PC-9 (cell line): ENCODE measurements at regions not wholly inside any gene's neighbourhood (a gene's known extent, or its start where the extent isn't known, plus 50 kb on each side); places are given as distances from the start of the nearest gene placed in this dataset.

Experiments
- BruUV-seq: library from RNA; stranded (reverse); fragments of 400-500 nt; replicated peaks from 2 replicates; lab custom pipeline; 2021; lab: Mats Ljungman, UMichigan
- CTCF ChIA-PET: fragments of 300-600 bp; sonication (Branson Sonifier 250); formaldehyde crosslinking; loops from one replicate; lab custom pipeline; 2022; ENCODE audit warnings: antibody characterized with exemption; lab: Charles Lee
- POLR2A ChIA-PET: fragments of 300-600 bp; sonication (Branson Sonifier 250); formaldehyde crosslinking; loops from one replicate; lab custom pipeline; 2022; ENCODE audit warnings: antibody characterized with exemption; ENCODE audit not compliant: unreplicated experiment; lab: Charles Lee
- DNase-seq, 2 experiments: peaks; one replicate each; pipeline versions ENCODE4 v3.0.0 to v3.0.0-alpha.2; 2015 to 2022; ENCODE audit warnings: mixed read lengths in 1 of 2
- H2AFZ ChIP-seq: fragments of 200-600 bp; sonication (generic); 2 replicates; pipeline ENCODE4 v1.8.1; 2017; ENCODE audit warnings: antibody characterized with exemption
- H3F3A ChIP-seq: fragments of 200-600 bp; sonication (generic); 2 replicates; pipeline ENCODE4 v1.8.1; 2017; ENCODE audit warnings: antibody characterized with exemption, mild to moderate bottlenecking, low read depth; ENCODE audit not compliant: insufficient read depth
- H3K27ac ChIP-seq: fragments of 200-600 bp; sonication (generic); 2 replicates; pipeline ENCODE4 v1.6.1; 2016; ENCODE audit warnings: mixed run types
- H3K27me3 ChIP-seq: fragments of 200-600 bp; sonication (generic); 2 replicates; pipeline ENCODE4 v1.6.1; 2016; ENCODE audit warnings: low read depth, mixed run types; ENCODE audit not compliant: insufficient read depth
- H3K36me3 ChIP-seq: fragments of 200-600 bp; sonication (generic); 2 replicates; pipeline ENCODE4 v1.6.1; 2016; ENCODE audit warnings: low read depth, mixed run types
- H3K4me1 ChIP-seq: fragments of 200-600 bp; sonication (generic); replicated peaks from 2 replicates; pipeline ENCODE4 v1.6.1; 2016; ENCODE audit warnings: mixed run types; ENCODE audit not compliant: insufficient read depth
- H3K4me2 ChIP-seq: fragments of 200-600 bp; sonication (generic); 2 replicates; pipeline ENCODE4 v1.6.1; 2017; ENCODE audit warnings: mixed run types
- H3K4me3 ChIP-seq: fragments of 200-600 bp; sonication (generic); 2 replicates; pipeline ENCODE4 v1.6.1; 2016; ENCODE audit warnings: mixed run types
- H3K79me2 ChIP-seq: fragments of 200-600 bp; sonication (generic); 2 replicates; pipeline ENCODE4 v1.6.1; 2017; ENCODE audit warnings: low read depth, mixed run types
- H3K9me2 ChIP-seq: fragments of 200-600 bp; sonication (generic); 2 replicates; pipeline ENCODE4 v1.8.1; 2017; ENCODE audit warnings: mild to moderate bottlenecking; ENCODE audit not compliant: insufficient read depth
- H3K9me3 ChIP-seq: fragments of 200-600 bp; sonication (generic); 2 replicates; pipeline ENCODE4 v1.8.1; 2016; ENCODE audit warnings: low read depth; ENCODE audit not compliant: insufficient read depth
- H4K20me1 ChIP-seq: fragments of 200-600 bp; sonication (generic); 2 replicates; pipeline ENCODE4 v1.8.1; 2017; ENCODE audit not compliant: insufficient read depth
- CTCF ChIP-seq: fragments of 200-600 bp; sonication (generic); conservative IDR thresholded peaks from 2 replicates; pipeline ENCODE4 v1.6.1; 2017; ENCODE audit warnings: mixed run types, antibody characterized with exemption, mild to moderate bottlenecking, moderate library complexity
- EZH2 ChIP-seq: fragments of 200-600 bp; sonication (generic); IDR thresholded peaks from 2 replicates; pipeline ENCODE4 v1.8.0; 2017; ENCODE audit warnings: antibody characterized with exemption, low read depth
- intact Hi-C: fragments of 100-400 bp; cut with micrococcal nuclease; formaldehyde crosslinking; loops from one replicate; pipeline ENCODE4 v1.10.0; 2022; ENCODE audit not compliant: unreplicated experiment

DNA sequence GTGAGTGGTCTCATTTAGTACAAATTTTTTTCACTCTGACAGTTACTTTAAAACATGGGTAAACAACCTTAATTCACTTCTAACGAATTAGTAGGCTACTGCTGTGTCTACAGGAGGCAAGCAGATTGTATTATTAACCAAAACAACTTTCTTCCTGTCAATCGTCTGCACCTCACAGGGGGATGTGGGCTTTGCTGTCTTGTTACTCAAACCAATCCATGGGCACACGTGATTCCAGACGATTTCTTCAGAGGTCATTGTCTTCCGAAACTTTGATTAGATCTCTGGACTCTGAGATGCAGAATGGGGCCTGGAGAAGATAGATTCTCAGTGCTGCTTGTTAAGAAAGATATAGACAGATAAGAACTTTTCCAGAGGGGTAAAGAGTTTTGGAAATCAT, 327.8 kb downstream of the DHX15 start:
- no TSS peak for BruUV-seq
- Histone ChIP-seq H3K4me1 (no peaks in the 10 kb centered on the region), H3K9me2 (no peaks in the 10 kb centered on the region), H2AFZ (no peak overlapping the region), H4K20me1 (no peaks in the 10 kb centered on the region), H3K27ac (no peak overlapping the region), H3K9me3 (no peaks in the 10 kb centered on the region), H3K79me2 (no peaks in the 10 kb centered on the region), H3K36me3 (no peaks in the 10 kb centered on the region), H3K4me2 (no peak overlapping the region), H3K4me3 (no peak overlapping the region), H3F3A (no peaks in the 10 kb centered on the region), H3K27me3 (peaks cover 4% of the 10 kb centered on the region; the same call in 1 of the 2 replicates)
- TF ChIP-seq EZH2 = no peak
- TF ChIP-seq CTCF = no peak
- intact Hi-C loops = no loop called here
- POLR2A ChIA-PET = no interaction called here
- CTCF ChIA-PET = no interaction called here
- no peak for DNase-seq

- ChIA-PET POLR2A (no interaction called here), CTCF (no interaction called here)
- Histone ChIP-seq H3K4me3 (no peak overlapping the region), H3K27ac (no peak overlapping the region), H2AFZ (no peak overlapping the region), H3F3A (no peaks in the 10 kb centered on the region), H3K27me3 (0 out of 2 replicates have a peak, but pooled peaks cover 2% of the 10 kb centered on the region), H3K4me1 (no peaks in the 10 kb centered on the region), H3K79me2 (no peaks in the 10 kb centered on the region), H3K4me2 (no peak overlapping the region), H3K9me3 (no peaks in the 10 kb centered on the region), H3K36me3 (no peaks in the 10 kb centered on the region), H4K20me1 (no peaks in the 10 kb centered on the region), H3K9me2 (no peaks in the 10 kb centered on the region)
- intact Hi-C loops = no loop called here
- no peak for DNase-seq
- TF ChIP-seq EZH2 (no peak), CTCF (no peak)
- no TSS peak for BruUV-seq
These were observed 328.3 kb downstream of the DHX15 start for GRCh38 chr4:24256066-24256465.

GRCh38 chr4:24252121-24252520, 332.2 kb downstream of the DHX15 start:
- no peaks in the 10 kb centered on the region for H3K9me2 ChIP-seq
- no peaks in the 10 kb centered on the region for H3K79me2 ChIP-seq
- BruUV-seq = no TSS peak
- no peak for DNase-seq
- no peak overlapping the region for H3K4me3 ChIP-seq
- H3K36me3 ChIP-seq = no peaks in the 10 kb centered on the region
- peaks cover 21% of the 10 kb centered on the region for H3K27me3 ChIP-seq
- POLR2A ChIA-PET = no interaction called here
- no peak overlapping the region for H3K4me2 ChIP-seq
- H4K20me1 ChIP-seq = no peaks in the 10 kb centered on the region
- no peaks in the 10 kb centered on the region for H3K4me1 ChIP-seq
- intact Hi-C loops = no loop called here
- no peaks in the 10 kb centered on the region for H3F3A ChIP-seq
- no peak overlapping the region for H3K27ac ChIP-seq
- no peak for TF ChIP-seq CTCF
- TF ChIP-seq EZH2 = no peak
- CTCF ChIA-PET = no interaction called here
- H2AFZ ChIP-seq = no peak overlapping the region
- no peaks in the 10 kb centered on the region for H3K9me3 ChIP-seq
